Liver (tissue), 8 donors: ENCODE measurements at regions not wholly inside any gene's neighbourhood (a gene's known extent, or its start where the extent isn't known, plus 50 kb on each side); places are given as distances from the start of the nearest gene placed in this dataset.
"Not testable (repeated sequence)": the region's sequence is repeated elsewhere in the genome, so short reads cannot be mapped to it uniquely, and the experiment has no call there.

ENCODE experiments used
- DNase-seq: peaks from one replicate; pipeline ENCODE4 v3.0.0-alpha.2; 2017; ENCODE audit warnings: low spot score
- H3K27ac ChIP-seq, 2 donors: one replicate each; pipeline ENCODE4 v1.7.0; 2013; ENCODE audit warnings: inconsistent platforms in 2 of 2, low read length in 2 of 2, control low read depth in 1 of 2, low read depth in 1 of 2, mild to moderate bottlenecking in 1 of 2
- H3K27me3 ChIP-seq, 4 donors: one replicate each; pipeline versions ENCODE4 v1.6.1 to v1.7.0; 2013; ENCODE audit warnings: low read length in 3 of 4, inconsistent platforms in 1 of 4, mild to moderate bottlenecking in 1 of 4, moderate library complexity in 1 of 4; ENCODE audit not compliant: control insufficient read depth in 4 of 4, insufficient read depth in 4 of 4
- H3K36me3 ChIP-seq, 4 donors: one replicate each; pipeline versions ENCODE4 v1.6.1 to v1.7.0; 2013; ENCODE audit warnings: low read length in 3 of 4, mild to moderate bottlenecking in 3 of 4, low read depth in 1 of 4, moderate library complexity in 1 of 4; ENCODE audit not compliant: control insufficient read depth in 4 of 4, insufficient read depth in 3 of 4
- H3K4me1 ChIP-seq, 4 donors: one replicate each; pipeline versions ENCODE4 v1.6.1 to v1.7.0; 2013; ENCODE audit warnings: low read length in 3 of 4, mild to moderate bottlenecking in 3 of 4, moderate library complexity in 1 of 4; ENCODE audit not compliant: control insufficient read depth in 4 of 4, insufficient read depth in 4 of 4
- H3K4me3 ChIP-seq, 3 donors: one replicate each; pipeline versions ENCODE4 v1.6.1 to v1.7.0; 2013; ENCODE audit warnings: low read length in 3 of 3, control low read depth in 1 of 3, low read depth in 1 of 3, mild to moderate bottlenecking in 1 of 3
- H3K9ac ChIP-seq, 2 donors: one replicate each; pipeline ENCODE4 v1.7.0; 2013; ENCODE audit warnings: low read length in 2 of 2, mild to moderate bottlenecking in 2 of 2, moderate library complexity in 2 of 2, control low read depth in 1 of 2, low read depth in 1 of 2
- H3K9me3 ChIP-seq, 4 donors: one replicate each; pipeline versions ENCODE4 v1.6.1 to v1.7.0; 2013; ENCODE audit warnings: low read length in 3 of 4; ENCODE audit not compliant: control insufficient read depth in 4 of 4
- ATF3 ChIP-seq: IDR thresholded peaks from 2 replicates; pipeline ENCODE4 v1.6.1; 2016; ENCODE audit warnings: antibody characterized with exemption
- CTCF ChIP-seq: fragments of 150-350 bp; IDR thresholded peaks from 2 replicates; pipeline ENCODE4 v1.5.1; 2017; ENCODE audit warnings: improper control_type of control experiment, low read depth, low read length; ENCODE audit not compliant: missing input control
- EGR1 ChIP-seq, 2 donors: IDR thresholded peaks; 2 replicates each; pipeline ENCODE4 v1.6.1; 2016 to 2018; ENCODE audit warnings: antibody characterized with exemption in 2 of 2, low read depth in 2 of 2
- FOXA1 ChIP-seq: IDR thresholded peaks from 2 replicates; pipeline ENCODE4 v1.6.1; 2016; ENCODE audit warnings: antibody characterized with exemption
- FOXA2 ChIP-seq: IDR thresholded peaks from 2 replicates; pipeline ENCODE4 v1.6.1; 2016; ENCODE audit warnings: antibody characterized with exemption
- GABPA ChIP-seq, 2 donors: IDR thresholded peaks in 1 of 2; conservative IDR thresholded peaks in 1 of 2; 2 replicates each; pipeline ENCODE4 v1.6.1; 2016; ENCODE audit warnings: antibody characterized with exemption in 2 of 2, mild to moderate bottlenecking in 1 of 2, moderate library complexity in 1 of 2
- HNF4G ChIP-seq: IDR thresholded peaks from 2 replicates; pipeline ENCODE4 v1.6.1; 2016; ENCODE audit warnings: antibody characterized with exemption
- NR2F2 ChIP-seq: IDR thresholded peaks from 2 replicates; pipeline ENCODE4 v1.6.1; 2016; ENCODE audit warnings: antibody characterized with exemption
- RAD21 ChIP-seq, 2 donors: IDR thresholded peaks; 2 replicates each; pipeline ENCODE4 v1.6.1; 2016; ENCODE audit warnings: antibody characterized with exemption in 2 of 2, mild to moderate bottlenecking in 2 of 2
- RXRA ChIP-seq, 2 donors: IDR thresholded peaks; 2 replicates each; pipeline ENCODE4 v1.6.1; 2017 to 2018; ENCODE audit warnings: antibody characterized with exemption in 2 of 2, mild to moderate bottlenecking in 1 of 2
- TAF1 ChIP-seq: conservative IDR thresholded peaks from 2 replicates; pipeline ENCODE4 v1.6.1; 2016; ENCODE audit warnings: antibody characterized with exemption, mild to moderate bottlenecking
- YY1 ChIP-seq: IDR thresholded peaks from 2 replicates; pipeline ENCODE4 v1.6.1; 2016; ENCODE audit warnings: antibody characterized with exemption, mild to moderate bottlenecking
- WGBS: extraction: QIAGEN DNeasy Blood & Tissue Kit; methylation state at CpG from one replicate; pipeline ENCODE4 v1.1.7; 2013; 5-methylcytosine and 5-hydroxymethylcytosine counted together
- TF ChIP-seq, protein P1 (sequence below): IDR thresholded peaks from 2 replicates; pipeline ENCODE4 v1.6.1; 2016; ENCODE audit warnings: antibody characterized with exemption
- donor health status: healthy.
- donor health status: healthy.
- donor health status: healthy.
- donor health status: healthy.
- donor health status: healthy.

GRCh38 chr3:153809097-153809496 is 312.1 kb upstream of the ARHGEF26 start:
- no peak overlapping the region for H3K4me3 ChIP-seq
- DNase-seq: no peak
- H3K9ac ChIP-seq: no peak overlapping the region
- H3K27me3 ChIP-seq: peaks cover 0 to 3% (median 0%) of the 10 kb centered on the region in 4 donors
- H3K36me3 ChIP-seq: no peaks in the 10 kb centered on the region
- no peak overlapping the region for H3K27ac ChIP-seq
- H3K4me1 ChIP-seq: peaks cover 0 to 3% (median 0%) of the 10 kb centered on the region in 4 donors
- H3K9me3 ChIP-seq: no peaks in the 10 kb centered on the region
- 28% methylated on average over 2 of the region's 2 CpGs for WGBS
- no peak for TF ChIP-seq FOXA1
- peak in 1 of 2 donors; percentile 17 for TF ChIP-seq RXRA (IDR thresholded peaks at IDR 0.05)

GRCh38 chr3:153818338-153818737 is 302.9 kb upstream of the ARHGEF26 start:
- no peak for DNase-seq
- no peaks in the 10 kb centered on the region for H3K36me3 ChIP-seq
- no peak overlapping the region for H3K27ac ChIP-seq
- no peaks in the 10 kb centered on the region for H3K4me1 ChIP-seq
- peaks cover 0 to 2% (median 0%) of the 10 kb centered on the region in 4 donors for H3K27me3 ChIP-seq
- TF ChIP-seq YY1: no peak
- TF ChIP-seq NR2F2: no peak
- no peak for TF ChIP-seq TAF1
- TF ChIP-seq CTCF: no peak
- no peak overlapping the region for H3K4me3 ChIP-seq
- peaks cover 0 to 4% (median 0%) of the 10 kb centered on the region in 4 donors for H3K9me3 ChIP-seq
- no peak overlapping the region for H3K9ac ChIP-seq

DNA sequence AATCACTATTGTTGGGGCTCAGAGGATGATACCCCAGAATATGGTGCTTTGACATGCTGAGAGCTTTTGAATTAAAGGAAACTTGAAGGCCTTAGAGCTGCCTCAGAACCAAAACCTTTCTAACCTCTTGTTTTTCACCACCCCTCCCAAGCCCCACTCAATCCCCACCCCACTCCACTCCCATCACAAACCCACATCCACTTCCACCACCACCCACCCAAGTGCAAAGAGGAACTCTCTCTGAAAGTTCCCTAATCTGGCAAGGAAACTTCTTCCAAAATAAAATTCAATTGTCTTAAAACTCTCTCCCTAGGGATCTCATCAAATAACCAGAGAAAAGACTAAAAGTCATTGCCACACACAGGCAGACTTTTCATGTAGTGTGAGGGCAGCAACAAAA is 301.2 kb upstream of the ARHGEF26 start:
- H3K9ac ChIP-seq: no peak overlapping the region
- H3K4me3 ChIP-seq: no peak overlapping the region
- no peak overlapping the region for H3K27ac ChIP-seq
- TF ChIP-seq FOXA2: no peak
- no peak for TF ChIP-seq RAD21 (IDR thresholded peaks at IDR 0.05)
- TF ChIP-seq GABPA (IDR thresholded peaks at IDR 0.05 in 1 of 2, conservative IDR thresholded peaks at IDR 0.05 in 1 of 2): no peak
- TF ChIP-seq ATF3: no peak
- TF ChIP-seq, protein P1, sequence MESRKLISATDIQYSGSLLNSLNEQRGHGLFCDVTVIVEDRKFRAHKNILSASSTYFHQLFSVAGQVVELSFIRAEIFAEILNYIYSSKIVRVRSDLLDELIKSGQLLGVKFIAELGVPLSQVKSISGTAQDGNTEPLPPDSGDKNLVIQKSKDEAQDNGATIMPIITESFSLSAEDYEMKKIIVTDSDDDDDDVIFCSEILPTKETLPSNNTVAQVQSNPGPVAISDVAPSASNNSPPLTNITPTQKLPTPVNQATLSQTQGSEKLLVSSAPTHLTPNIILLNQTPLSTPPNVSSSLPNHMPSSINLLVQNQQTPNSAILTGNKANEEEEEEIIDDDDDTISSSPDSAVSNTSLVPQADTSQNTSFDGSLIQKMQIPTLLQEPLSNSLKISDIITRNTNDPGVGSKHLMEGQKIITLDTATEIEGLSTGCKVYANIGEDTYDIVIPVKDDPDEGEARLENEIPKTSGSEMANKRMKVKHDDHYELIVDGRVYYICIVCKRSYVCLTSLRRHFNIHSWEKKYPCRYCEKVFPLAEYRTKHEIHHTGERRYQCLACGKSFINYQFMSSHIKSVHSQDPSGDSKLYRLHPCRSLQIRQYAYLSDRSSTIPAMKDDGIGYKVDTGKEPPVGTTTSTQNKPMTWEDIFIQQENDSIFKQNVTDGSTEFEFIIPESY: no peak
- no peak for TF ChIP-seq HNF4G
- TF ChIP-seq EGR1 (IDR thresholded peaks at IDR 0.05; ENCODE audit: low read depth in 2 of 2): no peak
- H3K4me1 ChIP-seq: no peaks in the 10 kb centered on the region
- no peaks in the 10 kb centered on the region for H3K36me3 ChIP-seq
- peaks cover 0 to 4% (median 0%) of the 10 kb centered on the region in 4 donors for H3K9me3 ChIP-seq
- peaks cover 0 to 2% (median 0%) of the 10 kb centered on the region in 4 donors for H3K27me3 ChIP-seq
- no peak for DNase-seq

GRCh38 chr3:153828346-153828745 is 292.8 kb upstream of the ARHGEF26 start:
- H3K36me3 ChIP-seq, H3K4me3 ChIP-seq, DNase-seq, H3K27me3 ChIP-seq, H3K27ac ChIP-seq, H3K9me3 ChIP-seq, H3K9ac ChIP-seq: not testable (repeated sequence)
- WGBS: 94% methylated on average over 3 of the region's 3 CpGs
- peaks cover 0 to 10% (median 4%) of the 10 kb centered on the region in 4 donors for H3K4me1 ChIP-seq
